Mesenchymal stem cell (in vitro differentiated cells and primary cell): ENCODE measurements at regions not wholly inside any gene's neighbourhood (a gene's known extent, or its start where the extent isn't known, plus 50 kb on each side); places are given as distances from the start of the nearest gene placed in this dataset.

Experiments
- DNase-seq: peaks from one replicate; pipeline ENCODE4 v3.0.0-alpha.2; 2013
- H2AFZ ChIP-seq: one replicate; pipeline ENCODE4 v1.6.1; 2013; ENCODE audit warnings: low read depth, mild to moderate bottlenecking, control low read depth, inconsistent platforms, low read length, moderate library complexity
- H2AK5ac ChIP-seq: 2 replicates; pipeline ENCODE4 v1.6.1; 2013; ENCODE audit warnings: low read length, moderate library complexity, mild to moderate bottlenecking, inconsistent platforms; ENCODE audit not compliant: severe bottlenecking
- H2BK120ac ChIP-seq: one replicate; pipeline ENCODE4 v1.6.1; 2013; ENCODE audit warnings: low read depth, mild to moderate bottlenecking, inconsistent platforms, low read length, moderate library complexity
- H2BK12ac ChIP-seq, 2 experiments: one replicate each; pipeline ENCODE4 v1.6.1; 2013; ENCODE audit warnings: inconsistent platforms in 2 of 2, low read length in 2 of 2, mild to moderate bottlenecking in 2 of 2, moderate library complexity in 2 of 2, control low read depth in 1 of 2
- H2BK15ac ChIP-seq: one replicate; pipeline ENCODE4 v1.6.1; 2013; ENCODE audit warnings: mild to moderate bottlenecking, low read depth, inconsistent platforms; ENCODE audit not compliant: poor library complexity, severe bottlenecking
- H2BK5ac ChIP-seq: 2 replicates; pipeline ENCODE4 v1.6.1; 2013; ENCODE audit warnings: low read depth, mild to moderate bottlenecking, low read length, control low read depth, inconsistent platforms; ENCODE audit not compliant: poor library complexity, severe bottlenecking
- H3K14ac ChIP-seq, 2 experiments: one replicate each; pipeline ENCODE4 v1.6.1; 2013; ENCODE audit warnings: inconsistent platforms in 2 of 2, low read length in 2 of 2, control low read depth in 1 of 2, mild to moderate bottlenecking in 1 of 2, moderate library complexity in 1 of 2
- H3K18ac ChIP-seq, 2 experiments: one replicate each; pipeline ENCODE4 v1.6.1; 2013; ENCODE audit warnings: inconsistent platforms in 2 of 2, low read length in 2 of 2, control low read depth in 1 of 2, low read depth in 1 of 2, mild to moderate bottlenecking in 1 of 2
- H3K23ac ChIP-seq, 2 experiments: one replicate each; pipeline ENCODE4 v1.6.1; 2013; ENCODE audit warnings: inconsistent platforms in 2 of 2, low read length in 2 of 2, mild to moderate bottlenecking in 2 of 2, moderate library complexity in 2 of 2, control low read depth in 1 of 2
- H3K27ac ChIP-seq: 2 replicates; pipeline ENCODE4 v1.5.1; 2013; ENCODE audit warnings: mild to moderate bottlenecking, moderate library complexity, low read length, control low read depth, inconsistent platforms; ENCODE audit not compliant: poor library complexity, severe bottlenecking
- H3K27me3 ChIP-seq, 2 experiments: 2 replicates each; pipeline versions ENCODE4 v1.6.1 to v1.7.0; 2013; ENCODE audit warnings: low read length in 2 of 2, mild to moderate bottlenecking in 2 of 2, moderate library complexity in 2 of 2, control low read depth in 1 of 2, inconsistent platforms in 1 of 2; ENCODE audit not compliant: control insufficient read depth in 1 of 2, insufficient read depth in 1 of 2
- H3K36me3 ChIP-seq, 2 experiments: 2 replicates each; pipeline versions ENCODE4 v1.6.1 to v1.7.0; 2013; ENCODE audit warnings: low read length in 2 of 2, control low read depth in 1 of 2, inconsistent platforms in 1 of 2, low read depth in 1 of 2, mild to moderate bottlenecking in 1 of 2; ENCODE audit not compliant: insufficient read depth in 2 of 2, control insufficient read depth in 1 of 2
- H3K4ac ChIP-seq, 2 experiments: one replicate each; pipeline ENCODE4 v1.6.1; 2013; ENCODE audit warnings: inconsistent platforms in 2 of 2, low read length in 2 of 2, mild to moderate bottlenecking in 2 of 2, moderate library complexity in 2 of 2, control low read depth in 1 of 2, low read depth in 1 of 2
- H3K4me1 ChIP-seq: 2 replicates; pipeline ENCODE4 v1.6.1; 2013; ENCODE audit warnings: low read depth, low read length, control low read depth; ENCODE audit not compliant: control insufficient read depth, insufficient read depth
- H3K4me2 ChIP-seq: 2 replicates; pipeline ENCODE4 v1.6.1; 2013; ENCODE audit warnings: low read length, mild to moderate bottlenecking, inconsistent platforms; ENCODE audit not compliant: poor library complexity, severe bottlenecking
- H3K4me3 ChIP-seq, 2 experiments: 2 replicates each; pipeline versions ENCODE4 v1.5.1 to v1.7.0; 2013; ENCODE audit warnings: low read length in 2 of 2, mild to moderate bottlenecking in 2 of 2, control low read depth in 1 of 2, low read depth in 1 of 2; ENCODE audit not compliant: insufficient read depth in 1 of 2
- H3K79me1 ChIP-seq: replicated peaks from 2 replicates; pipeline ENCODE4 v1.6.1; 2013; ENCODE audit warnings: mild to moderate bottlenecking, control low read depth, low read length, inconsistent platforms; ENCODE audit not compliant: poor library complexity, severe bottlenecking
- H3K9ac ChIP-seq: 2 replicates; pipeline ENCODE4 v1.7.0; 2013; ENCODE audit warnings: mild to moderate bottlenecking, low read length, moderate library complexity
- H3K9me3 ChIP-seq: 2 replicates; pipeline ENCODE4 v1.7.0; 2013; ENCODE audit warnings: mild to moderate bottlenecking, low read length; ENCODE audit not compliant: control insufficient read depth
- H4K8ac ChIP-seq: one replicate; pipeline ENCODE4 v1.6.1; 2013; ENCODE audit warnings: inconsistent platforms, mild to moderate bottlenecking, low read length, moderate library complexity
- H4K91ac ChIP-seq: one replicate; pipeline ENCODE4 v1.6.1; 2013; ENCODE audit warnings: mild to moderate bottlenecking, low read length, inconsistent platforms
- WGBS: methylation state at CpG from one replicate; pipeline ENCODE4 v1.1.7; 2013; ENCODE audit warnings: mixed read lengths; 5-methylcytosine and 5-hydroxymethylcytosine counted together

DNA sequence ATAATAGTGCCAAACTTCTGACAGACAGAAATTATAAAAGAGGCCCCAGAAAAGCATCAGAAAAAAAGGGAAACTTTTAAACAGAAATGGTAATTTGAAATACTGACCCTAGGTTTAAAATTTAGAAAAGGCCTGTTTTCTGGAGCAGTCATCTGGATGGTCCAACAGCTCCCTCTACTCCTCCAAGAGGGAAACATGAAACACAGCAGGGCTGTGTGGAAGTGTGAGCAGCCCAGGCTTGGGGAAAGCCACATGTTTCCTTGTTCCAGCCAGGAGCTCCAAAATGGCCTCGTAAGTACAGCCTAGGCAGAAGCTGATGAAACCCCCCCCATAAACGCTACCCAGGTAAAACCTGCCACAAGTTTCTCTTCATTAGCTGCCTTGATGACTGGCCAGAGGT, 499.3 kb upstream of the ADAMTS16 start:
- no peak overlapping the region for H2AK5ac ChIP-seq
- no peak overlapping the region for H2BK15ac ChIP-seq
- peaks cover 0 to 5% of the 10 kb centered on the region in 2 experiments for H3K27me3 ChIP-seq
- no CpG with 5 or more reads among the region's 2 CpGs for WGBS
- H3K23ac ChIP-seq: no peak overlapping the region
- H3K27ac ChIP-seq: no peak overlapping the region
- H4K8ac ChIP-seq: no peak overlapping the region
- H3K4me1 ChIP-seq: no peaks in the 10 kb centered on the region
- no peak overlapping the region for H3K4me2 ChIP-seq
- H3K9me3 ChIP-seq: no peaks in the 10 kb centered on the region
- H3K14ac ChIP-seq: no peak overlapping the region
- no peaks in the 10 kb centered on the region for H3K79me1 ChIP-seq
- H3K18ac ChIP-seq: no peak overlapping the region
- H2BK120ac ChIP-seq: no peak overlapping the region
- no peak overlapping the region for H2BK5ac ChIP-seq
- no peak overlapping the region for H3K4ac ChIP-seq
- DNase-seq: no peak
- H2BK12ac ChIP-seq: no peak overlapping the region
- no peak overlapping the region for H3K9ac ChIP-seq
- no peaks in the 10 kb centered on the region for H3K36me3 ChIP-seq
- H4K91ac ChIP-seq: no peak overlapping the region
- no peak overlapping the region for H3K4me3 ChIP-seq
- no peak overlapping the region for H2AFZ ChIP-seq

DNA sequence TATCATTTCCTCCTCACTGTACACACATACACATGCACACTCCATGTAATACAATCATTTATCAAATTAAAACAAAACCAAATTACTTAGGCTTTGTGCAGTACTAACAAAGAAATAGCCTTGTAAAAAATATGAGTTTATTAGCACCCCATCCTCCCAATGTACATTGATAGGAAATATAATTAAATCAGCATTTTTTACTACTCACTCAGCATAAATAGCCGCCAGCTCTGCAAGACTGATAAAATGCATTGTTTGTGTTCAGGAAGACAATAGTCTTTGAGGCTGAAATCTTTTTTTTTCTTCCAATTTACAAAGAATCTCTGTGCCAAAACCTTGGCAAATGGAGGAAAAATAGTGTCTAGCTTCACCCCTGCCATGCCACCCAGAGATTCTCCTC, 497.6 kb upstream of the ADAMTS16 start:
- H3K9me3 ChIP-seq: no peaks in the 10 kb centered on the region
- H3K23ac ChIP-seq: no peak overlapping the region
- H3K79me1 ChIP-seq: no peaks in the 10 kb centered on the region
- H2AK5ac ChIP-seq: no peak overlapping the region
- no peak overlapping the region for H2BK12ac ChIP-seq
- no peaks in the 10 kb centered on the region for H3K4me1 ChIP-seq
- no peaks in the 10 kb centered on the region for H3K36me3 ChIP-seq
- H2BK5ac ChIP-seq: no peak overlapping the region
- no peak overlapping the region for H3K18ac ChIP-seq
- no peaks in the 10 kb centered on the region for H3K27me3 ChIP-seq
- H3K4me3 ChIP-seq: no peak overlapping the region
- no peak overlapping the region for H2AFZ ChIP-seq
- DNase-seq: no peak
- no peak overlapping the region for H3K9ac ChIP-seq
- H4K91ac ChIP-seq: no peak overlapping the region
- no peak overlapping the region for H2BK120ac ChIP-seq
- H3K4ac ChIP-seq: no peak overlapping the region
- no peak overlapping the region for H3K14ac ChIP-seq
- no peak overlapping the region for H3K27ac ChIP-seq
- no CpG with 5 or more reads among the region's 1 CpG for WGBS
- H4K8ac ChIP-seq: no peak overlapping the region
- H2BK15ac ChIP-seq: no peak overlapping the region
- H3K4me2 ChIP-seq: no peak overlapping the region

DNA sequence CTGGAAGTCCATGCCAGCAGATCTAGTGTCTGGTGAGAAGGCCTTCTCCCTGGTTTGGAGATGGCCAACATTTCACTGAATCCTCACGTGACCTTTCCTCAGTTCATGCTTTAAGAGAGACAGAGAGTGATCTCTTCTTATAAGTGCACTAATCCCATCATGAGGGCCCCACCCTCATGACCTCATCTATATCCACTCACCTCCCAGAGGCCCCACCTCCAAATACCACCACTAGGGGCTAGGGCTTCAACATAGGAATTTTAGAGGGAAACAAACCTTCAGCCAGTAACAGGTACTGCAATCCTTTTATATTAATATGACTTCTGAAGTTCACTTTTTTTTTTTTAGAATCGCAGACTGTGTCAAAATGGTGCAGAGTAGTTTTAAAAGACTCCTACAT, 496.9 kb upstream of the ADAMTS16 start:
- no peak overlapping the region for H2BK15ac ChIP-seq
- H4K8ac ChIP-seq: no peak overlapping the region
- WGBS: 78% methylated on average over 1 of the region's 2 CpGs
- H3K14ac ChIP-seq: no peak overlapping the region
- H2AFZ ChIP-seq: no peak overlapping the region
- no peak overlapping the region for H2BK12ac ChIP-seq
- no peak overlapping the region for H2AK5ac ChIP-seq
- no peak overlapping the region for H3K4ac ChIP-seq
- no peak for DNase-seq
- no peaks in the 10 kb centered on the region for H3K9me3 ChIP-seq
- no peaks in the 10 kb centered on the region for H3K79me1 ChIP-seq
- no peak overlapping the region for H3K27ac ChIP-seq
- no peak overlapping the region for H3K18ac ChIP-seq
- no peaks in the 10 kb centered on the region for H3K4me1 ChIP-seq
- no peaks in the 10 kb centered on the region for H3K27me3 ChIP-seq
- H3K4me2 ChIP-seq: no peak overlapping the region
- no peak overlapping the region for H3K4me3 ChIP-seq
- no peak overlapping the region for H2BK120ac ChIP-seq
- H3K9ac ChIP-seq: no peak overlapping the region
- no peak overlapping the region for H4K91ac ChIP-seq
- H3K23ac ChIP-seq: no peak overlapping the region
- H3K36me3 ChIP-seq: no peaks in the 10 kb centered on the region
- no peak overlapping the region for H2BK5ac ChIP-seq

DNA sequence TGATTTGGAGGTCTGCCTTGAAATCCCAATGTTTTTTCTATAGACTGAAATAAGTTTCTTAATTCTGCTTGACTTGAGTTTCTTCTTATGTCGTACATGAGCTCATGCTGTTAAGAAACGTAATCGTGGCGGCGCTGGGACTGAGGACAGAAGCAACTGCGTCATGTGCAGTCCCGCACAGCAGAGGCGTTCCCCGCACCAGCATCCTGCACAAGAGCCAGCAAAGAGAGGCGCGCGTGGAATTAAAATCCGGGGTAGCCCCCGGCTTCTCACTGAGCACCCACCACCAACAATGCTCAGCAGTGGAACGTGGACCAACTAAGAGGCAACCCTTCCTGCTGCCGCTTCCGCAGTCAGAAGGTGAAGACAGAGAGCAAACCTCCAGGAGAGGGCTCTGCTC, 496.2 kb upstream of the ADAMTS16 start:
- Histone ChIP-seq H2BK12ac (no peak overlapping the region), H3K4ac (no peak overlapping the region), H2AFZ (no peak overlapping the region), H3K9ac (no peak overlapping the region), H3K4me2 (no peak overlapping the region), H3K4me1 (no peaks in the 10 kb centered on the region), H4K8ac (no peak overlapping the region), H2BK120ac (no peak overlapping the region), H2BK5ac (no peak overlapping the region), H2BK15ac (no peak overlapping the region), H3K36me3 (no peaks in the 10 kb centered on the region), H3K9me3 (no peaks in the 10 kb centered on the region), H3K27me3 (no peaks in the 10 kb centered on the region), H3K14ac (no peak overlapping the region), H3K27ac (no peak overlapping the region), H3K18ac (no peak overlapping the region), H2AK5ac (no peak overlapping the region), H3K79me1 (no peaks in the 10 kb centered on the region), H4K91ac (no peak overlapping the region), H3K23ac (no peak overlapping the region), H3K4me3 (no peak overlapping the region)
- 89% methylated on average over 17 of the region's 17 CpGs for WGBS
- no peak for DNase-seq
